ENCODE measurements at regions not wholly inside any gene's neighbourhood (a gene's known extent, or its start where the extent isn't known, plus 50 kb on each side); places are given as distances from the start of the nearest gene placed in this dataset.

- no peak for DNase-seq
- Mint-ChIP-seq H3K4me1 (no peaks in the 10 kb centered on the region), H3K27me3 (peaks cover 58% of the 10 kb centered on the region), H3K4me3 (no peak overlapping the region), H3K27ac (no peak overlapping the region), H3K9me3 (no peaks in the 10 kb centered on the region)
- no peak for ATAC-seq
These were observed 137.2 kb downstream of the CYLD start for GRCh38 chr16:50878966-50879615.

- H3K9me3 Mint-ChIP-seq, result no peaks in the 10 kb centered on the region
- H3K4me1 Mint-ChIP-seq, result no peaks in the 10 kb centered on the region
- H3K27me3 Mint-ChIP-seq, result peaks cover 54% of the 10 kb centered on the region
- H3K4me3 Mint-ChIP-seq, result no peak overlapping the region
- H3K27ac Mint-ChIP-seq, result no peak overlapping the region
- DNase-seq, result no peak
- ATAC-seq, result no peak
These were observed 136.7 kb downstream of the CYLD start for GRCh38 chr16:50878536-50878935.

- peaks cover 50% of the 10 kb centered on the region for H3K27me3 Mint-ChIP-seq
- H3K4me1 Mint-ChIP-seq, result no peaks in the 10 kb centered on the region
- H3K27ac Mint-ChIP-seq, result no peak overlapping the region
- H3K9me3 Mint-ChIP-seq, result peaks cover 0 to 4% of the 10 kb centered on the region in 2 donors
- DNase-seq, result no peak
- H3K4me3 Mint-ChIP-seq, result no peak overlapping the region
- no peak for ATAC-seq
These were observed 134.4 kb downstream of the CYLD start for GRCh38 chr16:50876263-50876662.

GRCh38 chr16:50868577-50868976, 126.7 kb downstream of the CYLD start:
- H3K4me1 Mint-ChIP-seq, result no peaks in the 10 kb centered on the region
- no peak overlapping the region for H3K27ac Mint-ChIP-seq
- H3K9me3 Mint-ChIP-seq, result peaks cover 0 to 4% of the 10 kb centered on the region in 2 donors
- no peak overlapping the region for H3K4me3 Mint-ChIP-seq
- DNase-seq, result no peak
- H3K27me3 Mint-ChIP-seq, result peaks cover 6% of the 10 kb centered on the region
- ATAC-seq, result no peak

GRCh38 chr16:50866806-50867205, 124.9 kb downstream of the CYLD start:
- Mint-ChIP-seq H3K27ac (no peak overlapping the region), H3K4me1 (no peaks in the 10 kb centered on the region), H3K4me3 (no peak overlapping the region), H3K9me3 (no peaks in the 10 kb centered on the region), H3K27me3 (peaks cover 6% of the 10 kb centered on the region)
- DNase-seq, result no peak
- no peak for ATAC-seq

- DNase-seq (no peak), ATAC-seq (no peak)
- Mint-ChIP-seq H3K27ac (no peak overlapping the region), H3K4me3 (no peak overlapping the region), H3K9me3 (no peaks in the 10 kb centered on the region), H3K27me3 (peaks cover 6% of the 10 kb centered on the region), H3K4me1 (no peaks in the 10 kb centered on the region)
These were observed 122.5 kb downstream of the CYLD start for GRCh38 chr16:50864386-50864785.

- H3K27me3 Mint-ChIP-seq, result peaks cover 6% of the 10 kb centered on the region
- H3K9me3 Mint-ChIP-seq, result no peaks in the 10 kb centered on the region
- DNase-seq (no peak), ATAC-seq (no peak)
- no peaks in the 10 kb centered on the region for H3K4me1 Mint-ChIP-seq
- H3K27ac Mint-ChIP-seq, result no peak overlapping the region
- no peak overlapping the region for H3K4me3 Mint-ChIP-seq
These were observed 121.8 kb downstream of the CYLD start for GRCh38 chr16:50863644-50864144.

GRCh38 chr16:50862818-50863643, 121.1 kb downstream of the CYLD start:
- Mint-ChIP-seq H3K4me1 (no peaks in the 10 kb centered on the region), H3K27ac (no peak overlapping the region), H3K27me3 (peaks cover 8% of the 10 kb centered on the region), H3K9me3 (no peaks in the 10 kb centered on the region), H3K4me3 (no peak overlapping the region)
- DNase-seq (no peak), ATAC-seq (no peak)

- H3K27me3 Mint-ChIP-seq, result peaks cover 6% of the 10 kb centered on the region
- no peak for ATAC-seq
- no peak overlapping the region for H3K27ac Mint-ChIP-seq
- H3K4me3 Mint-ChIP-seq, result no peak overlapping the region
- DNase-seq, result no peak
- no peaks in the 10 kb centered on the region for H3K4me1 Mint-ChIP-seq
- no peaks in the 10 kb centered on the region for H3K9me3 Mint-ChIP-seq
These were observed 120.1 kb downstream of the CYLD start for GRCh38 chr16:50861970-50862411.

- no peak for ATAC-seq
These were observed 119.6 kb downstream of the CYLD start for GRCh38 chr16:50861451-50861850.

GRCh38 chr16:50859628-50860360, 117.9 kb downstream of the CYLD start:
- Mint-ChIP-seq H3K4me1 (no peaks in the 10 kb centered on the region), H3K27me3 (peaks cover 12% of the 10 kb centered on the region), H3K27ac (no peak overlapping the region), H3K9me3 (no peaks in the 10 kb centered on the region), H3K4me3 (no peak overlapping the region)
- ATAC-seq, result no peak
- DNase-seq, result no peak

More at GRCh38 chr16:50861451-50861850, 119.6 kb downstream of the CYLD start:
- H3K9me3 Mint-ChIP-seq, result no peaks in the 10 kb centered on the region
- H3K27me3 Mint-ChIP-seq, result peaks cover 6% of the 10 kb centered on the region
- H3K27ac Mint-ChIP-seq, result peak overlapping the region in 1 of 2 donors; percentile 47
- no peaks in the 10 kb centered on the region for H3K4me1 Mint-ChIP-seq
- no peak for DNase-seq
- H3K4me3 Mint-ChIP-seq, result no peak overlapping the region

GRCh38 chr16:50858877-50859627, 117.2 kb downstream of the CYLD start:
- H3K27ac Mint-ChIP-seq, result no peak overlapping the region
- no peaks in the 10 kb centered on the region for H3K9me3 Mint-ChIP-seq
- no peak for ATAC-seq
- peaks cover 19% of the 10 kb centered on the region for H3K27me3 Mint-ChIP-seq
- no peak for DNase-seq
- no peak overlapping the region for H3K4me3 Mint-ChIP-seq
- no peaks in the 10 kb centered on the region for H3K4me1 Mint-ChIP-seq

- no peak overlapping the region for H3K4me3 Mint-ChIP-seq
- ATAC-seq (no peak), DNase-seq (no peak)
- no peak overlapping the region for H3K27ac Mint-ChIP-seq
- H3K9me3 Mint-ChIP-seq, result no peaks in the 10 kb centered on the region
- peaks cover 22% of the 10 kb centered on the region for H3K27me3 Mint-ChIP-seq
- no peaks in the 10 kb centered on the region for H3K4me1 Mint-ChIP-seq
These were observed 116.5 kb downstream of the CYLD start for GRCh38 chr16:50858376-50858775.

- H3K27ac Mint-ChIP-seq, result peak overlapping the region in 1 of 2 donors; percentile 85
- no peaks in the 10 kb centered on the region for H3K9me3 Mint-ChIP-seq
- peaks cover 27% of the 10 kb centered on the region for H3K27me3 Mint-ChIP-seq
- DNase-seq (no peak), ATAC-seq (no peak)
- no peaks in the 10 kb centered on the region for H3K4me1 Mint-ChIP-seq
- no peak overlapping the region for H3K4me3 Mint-ChIP-seq
These were observed 116.0 kb downstream of the CYLD start for GRCh38 chr16:50857881-50858280.

- no peaks in the 10 kb centered on the region for H3K4me1 Mint-ChIP-seq
- no peaks in the 10 kb centered on the region for H3K9me3 Mint-ChIP-seq
- DNase-seq (no peak), ATAC-seq (no peak)
- no peak overlapping the region for H3K4me3 Mint-ChIP-seq
- no peak overlapping the region for H3K27ac Mint-ChIP-seq
- peaks cover 27% of the 10 kb centered on the region for H3K27me3 Mint-ChIP-seq
These were observed 115.1 kb downstream of the CYLD start for GRCh38 chr16:50856991-50857390.

All from stimulated activated naive CD8-positive, alpha-beta T cell treated with anti-CD3 and anti-CD28 coated beads, Interleukin-15, amount 100 ng/mL, for 72 hours (primary cell).